ENCODE measurements at regions not wholly inside any gene's neighbourhood (a gene's known extent, or its start where the extent isn't known, plus 50 kb on each side); places are given as distances from the start of the nearest gene placed in this dataset.

DNA sequence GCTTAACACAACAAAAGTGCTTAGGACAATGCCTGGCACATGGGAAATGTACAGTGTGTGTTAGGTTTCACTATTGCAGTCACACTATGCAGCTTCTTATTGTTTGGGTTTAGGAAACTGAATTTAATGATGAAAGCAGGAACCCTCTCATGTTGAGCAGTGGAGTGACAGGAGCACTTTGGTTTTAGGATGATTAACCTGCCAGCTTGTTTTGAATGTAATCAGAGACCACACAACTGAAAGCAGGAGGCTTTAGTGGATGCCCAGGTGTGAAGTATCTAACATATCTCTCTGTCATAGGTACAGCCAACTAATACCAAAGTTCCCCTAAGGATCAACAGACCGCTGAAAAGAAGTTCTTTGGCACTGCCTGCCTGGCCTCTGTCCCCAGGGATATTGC is 406.9 kb upstream of the USP24 start:
- Mint-ChIP-seq H3K36me3 (ENCODE audit: low read depth) (no peaks in the 10 kb centered on the region), H3K4me3 (no peak overlapping the region), H3K27ac (no peak overlapping the region), H3K4me1 (peaks cover 18% of the 10 kb centered on the region), H3K9me3 (peaks cover 14% of the 10 kb centered on the region), H3K27me3 (ENCODE audit: low read depth, poor library complexity) (peaks cover 14% of the 10 kb centered on the region)
- DNase-seq, result no peak
- no peak for TF ChIP-seq CTCF (IDR thresholded peaks at IDR 0.05)

DNA sequence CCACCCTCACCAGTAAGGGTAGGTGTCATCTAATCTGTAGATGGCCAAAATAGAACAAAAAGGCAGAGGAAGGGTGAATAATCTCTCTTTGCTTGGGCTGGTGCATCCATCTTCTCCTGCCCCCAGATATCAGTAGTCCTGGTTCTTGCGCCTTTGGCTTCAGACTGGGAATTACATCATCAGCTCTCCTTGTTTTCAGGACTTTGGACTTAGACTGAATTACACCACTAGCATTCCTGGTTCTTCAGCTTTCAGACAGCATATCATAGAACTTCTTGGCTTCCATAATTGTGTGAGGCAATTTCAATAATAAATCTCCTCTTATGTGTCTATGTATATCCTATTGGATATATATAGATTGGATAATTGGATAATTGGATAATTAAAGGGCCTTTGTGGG is 403.0 kb upstream of the USP24 start:
- no peaks in the 10 kb centered on the region for H3K36me3 Mint-ChIP-seq (ENCODE audit: low read depth)

DNA sequence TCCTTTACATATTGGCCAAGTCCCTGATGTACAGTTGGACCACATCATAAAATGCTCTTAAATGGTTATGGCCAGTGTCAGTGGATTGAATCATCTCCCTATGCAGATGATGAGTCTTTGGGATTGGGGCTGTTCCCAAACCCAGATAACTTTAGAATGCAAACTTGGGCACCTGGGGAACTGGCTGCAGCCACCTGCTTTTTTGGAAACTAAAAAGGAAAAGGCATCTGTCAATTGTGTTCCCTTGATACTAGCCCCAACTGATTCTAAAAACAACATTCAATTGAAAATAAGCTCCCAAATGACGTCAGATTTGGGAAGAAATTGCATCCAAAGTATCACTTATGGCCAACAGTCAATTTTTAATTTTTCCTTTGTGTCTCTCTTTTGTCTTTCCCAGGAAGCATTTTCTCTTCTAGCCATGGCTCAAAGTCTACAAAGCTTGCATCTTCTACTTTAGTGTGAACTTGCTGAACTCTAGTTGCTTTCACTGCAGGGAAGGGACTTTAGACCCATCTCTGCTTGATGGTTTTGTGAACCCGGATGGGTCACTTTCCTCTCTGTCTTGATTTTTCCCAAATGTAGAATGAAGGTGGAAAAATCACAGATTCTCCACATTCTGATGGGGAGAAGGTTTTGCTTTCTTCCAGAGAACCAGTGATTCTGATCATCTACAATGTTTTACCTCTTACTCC is 402.3 kb upstream of the USP24 start:
- no peak overlapping the region for H3K4me3 Mint-ChIP-seq
- DNase-seq, result no peak
- H3K9me3 Mint-ChIP-seq, result peaks cover 7% of the 10 kb centered on the region
- no peak overlapping the region for H3K27ac Mint-ChIP-seq
- peaks cover 24% of the 10 kb centered on the region for H3K4me1 Mint-ChIP-seq
- TF ChIP-seq CTCF (IDR thresholded peaks at IDR 0.05), result no peak
- no peaks in the 10 kb centered on the region for H3K36me3 Mint-ChIP-seq (ENCODE audit: low read depth)
- peaks cover 16% of the 10 kb centered on the region for H3K27me3 Mint-ChIP-seq (ENCODE audit: low read depth, poor library complexity)

More for the DNA sequence above, 403.0 kb upstream of the USP24 start:
- Mint-ChIP-seq H3K4me3 (no peak overlapping the region), H3K9me3 (peaks cover 11% of the 10 kb centered on the region), H3K27me3 (ENCODE audit: low read depth, poor library complexity) (peaks cover 16% of the 10 kb centered on the region), H3K27ac (no peak overlapping the region), H3K4me1 (peaks cover 24% of the 10 kb centered on the region)
- DNase-seq, result no peak
- no peak for TF ChIP-seq CTCF (IDR thresholded peaks at IDR 0.05)

DNA sequence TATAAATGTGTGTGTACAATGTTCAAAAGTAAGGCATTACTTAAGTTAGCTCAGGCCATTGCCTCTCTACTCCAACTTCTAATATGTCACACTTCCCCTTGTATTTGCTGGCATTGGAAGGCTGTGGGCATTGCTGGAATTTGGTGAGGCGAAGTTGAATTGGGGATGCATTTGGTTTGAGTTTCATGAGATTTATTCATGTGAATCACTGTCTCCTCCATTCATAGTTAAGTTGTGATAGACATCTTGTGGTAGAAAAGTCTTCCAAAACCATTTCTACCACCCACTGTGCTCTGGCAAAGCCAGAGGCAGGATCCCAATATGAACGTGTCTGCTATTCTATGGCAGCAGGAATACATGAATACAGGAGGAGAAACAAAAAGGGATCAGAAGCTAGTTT is 397.8 kb upstream of the USP24 start:
- H3K27ac Mint-ChIP-seq, result no peak overlapping the region
- H3K9me3 Mint-ChIP-seq, result peaks cover 22% of the 10 kb centered on the region
- H3K4me3 Mint-ChIP-seq, result no peak overlapping the region
- DNase-seq, result no peak
- peaks cover 8% of the 10 kb centered on the region for H3K36me3 Mint-ChIP-seq (ENCODE audit: low read depth)
- H3K27me3 Mint-ChIP-seq (ENCODE audit: low read depth, poor library complexity), result peaks cover 20% of the 10 kb centered on the region
- no peak for TF ChIP-seq CTCF (IDR thresholded peaks at IDR 0.05)
- H3K4me1 Mint-ChIP-seq, result peaks cover 26% of the 10 kb centered on the region

- no peak for DNase-seq
- peaks cover 8% of the 10 kb centered on the region for H3K36me3 Mint-ChIP-seq (ENCODE audit: low read depth)
- TF ChIP-seq CTCF (IDR thresholded peaks at IDR 0.05), result no peak
- H3K4me1 Mint-ChIP-seq, result peaks cover 15% of the 10 kb centered on the region
- no peak overlapping the region for H3K27ac Mint-ChIP-seq
- H3K9me3 Mint-ChIP-seq, result peaks cover 39% of the 10 kb centered on the region
- no peak overlapping the region for H3K4me3 Mint-ChIP-seq
- H3K27me3 Mint-ChIP-seq (ENCODE audit: low read depth, poor library complexity), result peaks cover 20% of the 10 kb centered on the region
Observed at GRCh38 chr1:55611123-55611522, 396.0 kb upstream of the USP24 start.

DNA sequence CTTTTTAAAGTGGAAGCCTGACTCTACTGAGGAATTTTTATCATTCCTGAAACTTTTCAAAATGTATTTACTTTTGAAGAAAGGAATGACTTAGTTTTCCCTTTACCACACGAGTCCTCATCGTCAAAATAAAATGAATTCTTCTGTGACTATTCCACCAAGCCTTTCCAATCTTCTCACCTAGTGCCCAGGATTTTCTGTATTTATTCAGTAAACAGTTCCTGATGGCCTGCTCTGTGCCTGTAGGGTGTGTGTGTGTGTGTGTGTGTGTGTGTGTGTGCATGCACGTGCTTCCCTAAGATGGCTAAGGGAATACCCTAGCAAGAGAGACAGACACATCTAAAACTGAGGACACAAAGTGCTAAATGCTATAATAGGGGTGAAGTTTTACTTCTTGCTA is 395.0 kb upstream of the USP24 start:
- Mint-ChIP-seq H3K4me1 (peaks cover 7% of the 10 kb centered on the region), H3K9me3 (peaks cover 45% of the 10 kb centered on the region), H3K36me3 (ENCODE audit: low read depth) (peaks cover 8% of the 10 kb centered on the region), H3K4me3 (no peak overlapping the region), H3K27ac (peak overlapping the region; percentile 47), H3K27me3 (ENCODE audit: low read depth, poor library complexity) (peaks cover 17% of the 10 kb centered on the region)
- no peak for DNase-seq
- no peak for TF ChIP-seq CTCF (IDR thresholded peaks at IDR 0.05)

Measured in nephron progenitor cell (in vitro differentiated cells).